A549 (cell line): ENCODE measurements at regions not wholly inside any gene's neighbourhood (a gene's known extent, or its start where the extent isn't known, plus 50 kb on each side); places are given as distances from the start of the nearest gene placed in this dataset.
"Not testable (repeated sequence)": the region's sequence is repeated elsewhere in the genome, so short reads cannot be mapped to it uniquely, and the experiment has no call there.

Source experiments
- CTCF ChIP-seq: fragments of >200 bp; sonication (Bioruptor Twin); formaldehyde crosslinking; IDR thresholded peaks from 3 replicates; pipeline ENCODE4 v1.5.1; 2016
- HOXA7 ChIP-seq: fragments of 250-450 bp; sonication (Bioruptor Pico); IDR thresholded peaks from 2 replicates; pipeline ENCODE4 v1.5.0; 2020; ENCODE audit warnings: mild to moderate bottlenecking, moderate library complexity
- PHF8 ChIP-seq: fragments of 200-600 bp; sonication (generic); IDR thresholded peaks from 2 replicates; pipeline ENCODE4 v1.6.1; 2016; ENCODE audit warnings: low read depth, mild to moderate bottlenecking, antibody characterized with exemption, moderate library complexity, borderline replicate concordance
- TF ChIP-seq, protein P1 (sequence below): fragments of 250-450 bp; sonication (Bioruptor Pico); IDR thresholded peaks from 2 replicates; pipeline ENCODE4 v1.5.0; 2021; ENCODE audit warnings: mild to moderate bottlenecking, moderate library complexity, borderline replicate concordance
- TF ChIP-seq, protein P2 (sequence below): fragments of 450-650 bp; IDR thresholded peaks from 2 replicates; pipeline ENCODE4 v1.6.1; 2014; ENCODE audit warnings: antibody characterized with exemption
- TF ChIP-seq, protein P3 (sequence below): fragments of 200-600 bp; sonication (generic); IDR thresholded peaks from 2 replicates; pipeline ENCODE4 v1.6.1; 2016; ENCODE audit warnings: antibody characterized with exemption, mild to moderate bottlenecking, moderate library complexity

DNA sequence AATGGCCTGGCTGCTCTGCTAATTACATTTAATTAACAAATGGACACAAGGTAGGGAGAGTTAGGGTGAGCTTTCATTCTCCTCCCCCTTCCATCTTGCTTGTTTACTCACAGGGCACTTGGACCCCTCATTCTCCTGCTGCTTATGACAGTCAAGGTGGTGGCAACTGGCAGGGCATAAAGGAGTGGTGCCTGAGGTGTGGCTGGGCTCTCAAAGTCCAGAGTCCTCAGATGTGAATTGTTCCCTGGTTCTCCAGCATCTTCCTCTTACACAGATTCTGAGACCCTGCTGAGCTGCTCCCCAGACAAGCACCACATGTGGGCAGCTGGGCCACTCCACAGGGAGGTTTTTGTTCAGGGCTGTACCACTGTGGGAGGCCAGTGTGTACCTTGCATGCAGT is 552.9 kb downstream of the RPIA start:
- not testable (repeated sequence) for TF ChIP-seq CTCF, HOXA7, PHF8
- TF ChIP-seq, protein P1, sequence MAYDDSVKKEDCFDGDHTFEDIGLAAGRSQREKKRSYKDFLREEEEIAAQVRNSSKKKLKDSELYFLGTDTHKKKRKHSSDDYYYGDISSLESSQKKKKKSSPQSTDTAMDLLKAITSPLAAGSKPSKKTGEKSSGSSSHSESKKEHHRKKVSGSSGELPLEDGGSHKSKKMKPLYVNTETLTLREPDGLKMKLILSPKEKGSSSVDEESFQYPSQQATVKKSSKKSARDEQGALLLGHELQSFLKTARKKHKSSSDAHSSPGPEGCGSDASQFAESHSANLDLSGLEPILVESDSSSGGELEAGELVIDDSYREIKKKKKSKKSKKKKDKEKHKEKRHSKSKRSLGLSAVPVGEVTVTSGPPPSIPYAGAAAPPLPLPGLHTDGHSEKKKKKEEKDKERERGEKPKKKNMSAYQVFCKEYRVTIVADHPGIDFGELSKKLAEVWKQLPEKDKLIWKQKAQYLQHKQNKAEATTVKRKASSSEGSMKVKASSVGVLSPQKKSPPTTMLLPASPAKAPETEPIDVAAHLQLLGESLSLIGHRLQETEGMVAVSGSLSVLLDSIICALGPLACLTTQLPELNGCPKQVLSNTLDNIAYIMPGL (CRISPR knock-in tag): not testable (repeated sequence)
- TF ChIP-seq, protein P2, sequence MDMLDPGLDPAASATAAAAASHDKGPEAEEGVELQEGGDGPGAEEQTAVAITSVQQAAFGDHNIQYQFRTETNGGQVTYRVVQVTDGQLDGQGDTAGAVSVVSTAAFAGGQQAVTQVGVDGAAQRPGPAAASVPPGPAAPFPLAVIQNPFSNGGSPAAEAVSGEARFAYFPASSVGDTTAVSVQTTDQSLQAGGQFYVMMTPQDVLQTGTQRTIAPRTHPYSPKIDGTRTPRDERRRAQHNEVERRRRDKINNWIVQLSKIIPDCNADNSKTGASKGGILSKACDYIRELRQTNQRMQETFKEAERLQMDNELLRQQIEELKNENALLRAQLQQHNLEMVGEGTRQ: not testable (repeated sequence)
- TF ChIP-seq, protein P3, sequence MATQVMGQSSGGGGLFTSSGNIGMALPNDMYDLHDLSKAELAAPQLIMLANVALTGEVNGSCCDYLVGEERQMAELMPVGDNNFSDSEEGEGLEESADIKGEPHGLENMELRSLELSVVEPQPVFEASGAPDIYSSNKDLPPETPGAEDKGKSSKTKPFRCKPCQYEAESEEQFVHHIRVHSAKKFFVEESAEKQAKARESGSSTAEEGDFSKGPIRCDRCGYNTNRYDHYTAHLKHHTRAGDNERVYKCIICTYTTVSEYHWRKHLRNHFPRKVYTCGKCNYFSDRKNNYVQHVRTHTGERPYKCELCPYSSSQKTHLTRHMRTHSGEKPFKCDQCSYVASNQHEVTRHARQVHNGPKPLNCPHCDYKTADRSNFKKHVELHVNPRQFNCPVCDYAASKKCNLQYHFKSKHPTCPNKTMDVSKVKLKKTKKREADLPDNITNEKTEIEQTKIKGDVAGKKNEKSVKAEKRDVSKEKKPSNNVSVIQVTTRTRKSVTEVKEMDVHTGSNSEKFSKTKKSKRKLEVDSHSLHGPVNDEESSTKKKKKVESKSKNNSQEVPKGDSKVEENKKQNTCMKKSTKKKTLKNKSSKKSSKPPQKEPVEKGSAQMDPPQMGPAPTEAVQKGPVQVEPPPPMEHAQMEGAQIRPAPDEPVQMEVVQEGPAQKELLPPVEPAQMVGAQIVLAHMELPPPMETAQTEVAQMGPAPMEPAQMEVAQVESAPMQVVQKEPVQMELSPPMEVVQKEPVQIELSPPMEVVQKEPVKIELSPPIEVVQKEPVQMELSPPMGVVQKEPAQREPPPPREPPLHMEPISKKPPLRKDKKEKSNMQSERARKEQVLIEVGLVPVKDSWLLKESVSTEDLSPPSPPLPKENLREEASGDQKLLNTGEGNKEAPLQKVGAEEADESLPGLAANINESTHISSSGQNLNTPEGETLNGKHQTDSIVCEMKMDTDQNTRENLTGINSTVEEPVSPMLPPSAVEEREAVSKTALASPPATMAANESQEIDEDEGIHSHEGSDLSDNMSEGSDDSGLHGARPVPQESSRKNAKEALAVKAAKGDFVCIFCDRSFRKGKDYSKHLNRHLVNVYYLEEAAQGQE: not testable (repeated sequence)
